GM23248 (cell line): ENCODE measurements at regions not wholly inside any gene's neighbourhood (a gene's known extent, or its start where the extent isn't known, plus 50 kb on each side); places are given as distances from the start of the nearest gene placed in this dataset.

ENCODE experiments used
- EZH2 ChIP-seq: fragments of 200-600 bp; sonication (generic); IDR thresholded peaks from 2 replicates; pipeline ENCODE4 v1.6.1; 2018; ENCODE audit warnings: antibody characterized with exemption, mild to moderate bottlenecking; ENCODE audit not compliant: insufficient read depth, poor library complexity, severe bottlenecking
- EZH2phosphoT487 ChIP-seq: fragments of 200-600 bp; sonication (generic); IDR thresholded peaks from 2 replicates; pipeline ENCODE4 v1.6.1; 2018; ENCODE audit warnings: antibody characterized with exemption, moderate library complexity, mild to moderate bottlenecking, low read depth; ENCODE audit not compliant: insufficient read depth

- TF ChIP-seq EZH2 (no peak), EZH2phosphoT487 (no peak)
These were observed 93.7 kb downstream of the JRKL start for GRCh38 chr11:96483374-96483955.
